ENCODE measurements at regions not wholly inside any gene's neighbourhood (a gene's known extent, or its start where the extent isn't known, plus 50 kb on each side); places are given as distances from the start of the nearest gene placed in this dataset.

DNA sequence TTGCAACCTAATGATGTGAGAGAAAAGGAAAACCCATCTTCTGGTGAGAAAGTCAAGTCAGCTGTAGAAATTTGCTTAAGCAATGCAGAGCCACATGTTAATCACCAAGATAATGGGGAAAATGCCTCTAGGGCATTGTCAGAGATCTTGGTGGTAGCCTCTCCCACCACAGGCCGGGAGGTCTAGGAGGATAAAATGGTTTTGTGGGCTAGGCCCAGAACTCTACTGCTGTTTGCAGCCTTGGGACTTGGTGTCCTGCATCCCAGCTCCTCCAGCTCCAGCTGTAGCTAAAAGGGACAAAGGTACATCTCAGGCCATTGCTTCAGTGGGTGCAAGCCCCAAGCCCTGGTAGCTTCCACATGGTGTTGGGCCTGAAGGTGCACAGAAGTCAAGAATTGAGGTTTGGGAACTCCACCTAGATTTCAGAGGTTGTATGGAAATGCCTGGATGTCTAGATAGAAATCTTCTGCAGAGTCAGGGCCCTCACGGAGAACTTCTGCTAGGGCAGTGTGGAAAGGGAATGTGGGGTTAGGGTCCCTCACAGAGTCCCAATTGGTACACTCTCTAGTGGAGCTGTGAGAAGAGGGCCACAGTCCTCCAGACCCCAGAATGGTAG lies 382.2 kb upstream of the KLHL1 start:
- WGBS, 4 donors, result 68 to 84% (median 80%) methylated on average over 2 of the region's 2 CpGs

DNA sequence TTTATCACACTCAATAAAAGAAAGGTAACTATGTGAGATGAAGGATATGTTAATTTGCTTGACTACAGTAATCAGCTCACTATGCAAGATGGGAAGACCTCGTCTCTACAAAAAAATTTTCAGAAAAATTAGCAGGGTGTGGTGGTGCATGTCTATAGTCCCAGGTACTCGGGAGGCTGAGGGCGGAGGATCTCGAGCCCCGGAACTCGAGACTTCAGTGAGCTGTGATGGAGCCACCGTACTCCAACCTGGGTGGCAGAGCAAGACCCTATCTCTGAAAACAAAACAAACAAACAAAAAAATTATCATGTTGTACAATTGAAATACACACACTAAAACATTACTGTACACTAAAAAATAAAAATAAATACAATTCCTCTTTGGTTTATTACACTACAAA lies 376.7 kb upstream of the KLHL1 start:
- 83 to 95% (median 87%) methylated on average over 7 of the region's 7 CpGs for WGBS, 4 donors
- H3K36me3 ChIP-seq (replicated peaks in 1 of 2), result no peaks in the 10 kb centered on the region

More for the DNA sequence above, 382.2 kb upstream of the KLHL1 start:
- intact Hi-C loops (cut with DNase I), result no loop called here
- Histone ChIP-seq H3K4me1 (replicated peaks in 1 of 2) (no peaks in the 10 kb centered on the region), H3K4me3 (no peak overlapping the region), H3K27ac (no peak overlapping the region), H3K9me3 (replicated peaks in 1 of 3) (no peaks in the 10 kb centered on the region), H3K36me3 (replicated peaks in 1 of 2) (no peaks in the 10 kb centered on the region), H3K27me3 (no peaks in the 10 kb centered on the region)
- DNase-seq, result no peak
- TF ChIP-seq, protein P1, sequence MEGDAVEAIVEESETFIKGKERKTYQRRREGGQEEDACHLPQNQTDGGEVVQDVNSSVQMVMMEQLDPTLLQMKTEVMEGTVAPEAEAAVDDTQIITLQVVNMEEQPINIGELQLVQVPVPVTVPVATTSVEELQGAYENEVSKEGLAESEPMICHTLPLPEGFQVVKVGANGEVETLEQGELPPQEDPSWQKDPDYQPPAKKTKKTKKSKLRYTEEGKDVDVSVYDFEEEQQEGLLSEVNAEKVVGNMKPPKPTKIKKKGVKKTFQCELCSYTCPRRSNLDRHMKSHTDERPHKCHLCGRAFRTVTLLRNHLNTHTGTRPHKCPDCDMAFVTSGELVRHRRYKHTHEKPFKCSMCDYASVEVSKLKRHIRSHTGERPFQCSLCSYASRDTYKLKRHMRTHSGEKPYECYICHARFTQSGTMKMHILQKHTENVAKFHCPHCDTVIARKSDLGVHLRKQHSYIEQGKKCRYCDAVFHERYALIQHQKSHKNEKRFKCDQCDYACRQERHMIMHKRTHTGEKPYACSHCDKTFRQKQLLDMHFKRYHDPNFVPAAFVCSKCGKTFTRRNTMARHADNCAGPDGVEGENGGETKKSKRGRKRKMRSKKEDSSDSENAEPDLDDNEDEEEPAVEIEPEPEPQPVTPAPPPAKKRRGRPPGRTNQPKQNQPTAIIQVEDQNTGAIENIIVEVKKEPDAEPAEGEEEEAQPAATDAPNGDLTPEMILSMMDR (IDR thresholded peaks at IDR 0.05), result no peak
- no peak for TF ChIP-seq POLR2A (IDR thresholded peaks at IDR 0.05)

DNA sequence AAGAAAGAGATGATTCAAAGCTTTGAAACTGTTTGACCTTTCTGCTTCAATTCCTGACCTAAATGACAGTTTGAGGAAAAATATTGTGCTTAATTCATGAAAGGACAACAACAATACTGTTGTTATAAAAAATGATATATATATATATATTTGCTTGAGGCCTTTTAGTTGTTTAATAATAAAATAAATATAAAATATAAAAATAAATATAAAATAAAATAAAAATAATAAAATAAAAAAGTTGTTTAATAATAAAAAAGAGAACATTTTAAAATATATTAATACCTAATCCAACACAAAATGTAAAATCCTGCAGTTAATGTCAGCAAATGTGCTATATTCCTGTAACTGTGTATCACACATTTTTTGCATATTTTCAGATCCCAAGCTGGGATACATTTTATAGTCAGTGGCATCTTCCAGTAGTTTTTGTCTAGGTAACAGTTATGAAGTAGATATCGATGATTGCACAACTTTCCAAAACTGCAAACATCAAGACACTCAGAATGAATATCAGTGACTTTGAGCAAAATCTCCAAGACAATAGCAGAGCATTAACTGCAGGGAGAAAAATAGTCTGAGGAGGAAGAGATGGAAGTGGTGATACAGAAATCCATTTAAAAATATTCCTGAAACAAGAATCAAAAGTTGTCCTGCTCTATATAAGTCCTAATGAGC lies 375.5 kb upstream of the KLHL1 start:
- no peak overlapping the region for H3K4me3 ChIP-seq
- H3K4me1 ChIP-seq (replicated peaks in 1 of 2), result no peaks in the 10 kb centered on the region
- WGBS, 4 donors, result 81 to 93% (median 88%) methylated on average over 1 of the region's 1 CpG
- intact Hi-C loops (cut with DNase I), result no loop called here
- DNase-seq, result no peak
- H3K36me3 ChIP-seq (replicated peaks in 1 of 2), result no peaks in the 10 kb centered on the region
- H3K27me3 ChIP-seq, result no peaks in the 10 kb centered on the region
- H3K27ac ChIP-seq, result no peak overlapping the region
- TF ChIP-seq, protein P1 (IDR thresholded peaks at IDR 0.05), result no peak
- no peak for TF ChIP-seq POLR2A (IDR thresholded peaks at IDR 0.05)
- no peaks in the 10 kb centered on the region for H3K9me3 ChIP-seq (replicated peaks in 1 of 3)

More for the DNA sequence above, 376.7 kb upstream of the KLHL1 start:
- intact Hi-C loops (cut with DNase I), result no loop called here
- H3K4me1 ChIP-seq (replicated peaks in 1 of 2), result no peaks in the 10 kb centered on the region
- TF ChIP-seq POLR2A (IDR thresholded peaks at IDR 0.05), result no peak
- no peak overlapping the region for H3K27ac ChIP-seq
- no peaks in the 10 kb centered on the region for H3K27me3 ChIP-seq
- H3K4me3 ChIP-seq, result no peak overlapping the region
- no peak for DNase-seq
- H3K9me3 ChIP-seq (replicated peaks in 1 of 3), result no peaks in the 10 kb centered on the region

DNA sequence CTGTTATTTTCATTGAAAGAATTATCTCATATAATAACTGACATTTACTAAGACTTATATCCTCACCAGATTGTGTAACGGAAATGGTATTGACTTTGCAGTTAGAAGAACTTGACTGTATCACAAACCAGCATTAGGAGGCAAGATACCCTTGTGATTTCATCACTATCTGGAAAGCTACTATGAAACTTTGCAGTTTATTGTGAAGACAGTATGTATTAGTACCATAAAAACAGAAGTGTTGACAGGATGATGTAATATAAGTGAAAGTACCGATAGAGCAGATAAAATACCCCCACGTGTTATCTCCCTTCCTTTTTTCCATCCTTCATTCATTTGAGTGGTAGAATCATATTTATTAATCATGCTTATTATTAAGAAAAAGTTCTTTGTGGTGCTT lies 365.7 kb upstream of the KLHL1 start:
- 51 to 63% (median 60%) methylated on average over 3 of the region's 3 CpGs for WGBS, 4 donors
- Histone ChIP-seq H3K36me3 (replicated peaks in 1 of 2) (no peaks in the 10 kb centered on the region), H3K27ac (no peak overlapping the region), H3K4me1 (replicated peaks in 1 of 2) (no peaks in the 10 kb centered on the region), H3K9me3 (replicated peaks in 1 of 3) (no peaks in the 10 kb centered on the region), H3K4me3 (no peak overlapping the region), H3K27me3 (no peaks in the 10 kb centered on the region)
- intact Hi-C loops (cut with DNase I), result no loop called here
- no peak for DNase-seq
- no peak for TF ChIP-seq POLR2A (IDR thresholded peaks at IDR 0.05)
- TF ChIP-seq, protein P1 (IDR thresholded peaks at IDR 0.05), result no peak

DNA sequence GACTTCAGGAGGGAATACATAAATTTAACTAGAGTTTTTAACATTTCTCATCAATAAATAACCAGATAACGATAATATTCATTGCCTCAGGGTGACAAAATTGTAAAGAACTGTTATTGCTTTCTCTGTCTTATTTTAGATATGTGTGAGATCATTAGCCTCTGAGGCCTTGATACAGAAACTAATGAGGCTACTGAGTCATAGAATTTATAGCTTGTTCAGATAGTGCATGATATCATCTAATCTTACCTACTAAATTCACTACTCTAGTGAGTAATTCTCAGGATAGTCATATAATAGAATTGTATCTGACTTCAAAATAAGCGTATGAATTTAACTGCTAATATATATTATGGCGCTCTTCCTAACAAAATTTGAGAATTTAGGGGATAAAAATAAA lies 360.8 kb upstream of the KLHL1 start:
- Histone ChIP-seq H3K4me1 (replicated peaks in 1 of 2) (no peaks in the 10 kb centered on the region), H3K4me3 (no peak overlapping the region), H3K27me3 (no peaks in the 10 kb centered on the region), H3K36me3 (replicated peaks in 1 of 2) (no peaks in the 10 kb centered on the region), H3K27ac (no peak overlapping the region), H3K9me3 (replicated peaks in 1 of 3) (no peaks in the 10 kb centered on the region)
- intact Hi-C loops (cut with DNase I), result no loop called here
- no peak for DNase-seq
- 82 to 90% (median 86%) methylated on average over 3 of the region's 3 CpGs for WGBS, 4 donors
- TF ChIP-seq, protein P1 (IDR thresholded peaks at IDR 0.05), result no peak
- TF ChIP-seq POLR2A (IDR thresholded peaks at IDR 0.05), result no peak
